ENCODE measurements at regions not wholly inside any gene's neighbourhood (a gene's known extent, or its start where the extent isn't known, plus 50 kb on each side); places are given as distances from the start of the nearest gene placed in this dataset.

DNA sequence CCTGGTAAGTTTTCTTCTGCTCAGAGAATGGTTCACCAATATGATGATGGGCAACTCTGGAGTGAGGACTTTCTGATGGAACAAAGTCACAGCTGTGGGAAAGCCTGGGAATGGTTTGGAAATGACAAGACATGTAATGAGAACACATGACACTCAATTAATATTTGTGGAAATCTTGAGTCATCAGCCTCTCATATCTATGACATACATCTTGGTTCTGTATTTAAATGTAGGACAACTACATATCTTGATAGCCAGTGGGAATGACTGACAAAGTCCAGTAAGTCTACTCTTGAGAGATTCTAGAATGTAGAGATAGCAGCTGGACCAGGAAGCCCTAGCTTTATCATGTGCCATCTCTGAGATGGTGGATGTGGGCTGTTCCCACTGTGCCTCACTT lies 85.5 kb downstream of the PALM2AKAP2 start:
- no peak for TF ChIP-seq ZNF274 (IDR thresholded peaks at IDR 0.05; ENCODE audit: low read depth, low read length)
- H3K4me3 ChIP-seq (ENCODE audit: low read length): no peak overlapping the region

DNA sequence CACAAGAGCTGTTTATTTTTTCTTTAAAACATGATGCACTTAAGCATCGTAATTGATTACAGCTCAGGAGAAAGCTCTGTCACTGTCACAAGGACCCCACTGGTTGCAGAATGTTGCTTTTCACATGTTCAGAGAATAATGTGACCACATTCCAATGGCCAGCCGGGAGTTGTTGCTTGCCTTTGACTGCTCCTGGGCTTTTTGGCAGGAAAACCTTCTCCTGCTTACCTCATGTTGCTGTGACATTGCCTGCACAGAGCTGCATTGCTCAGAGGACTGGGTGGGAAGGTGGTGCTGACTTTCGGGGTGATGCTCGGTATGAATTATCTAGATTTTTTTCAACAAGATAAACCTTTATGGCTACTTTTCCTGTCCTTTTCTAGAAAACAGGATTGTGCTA lies 88.2 kb downstream of the PALM2AKAP2 start:
- TF ChIP-seq ZNF274 (IDR thresholded peaks at IDR 0.05; ENCODE audit: low read depth, low read length): no peak
- no peak overlapping the region for H3K4me3 ChIP-seq (ENCODE audit: low read length)

DNA sequence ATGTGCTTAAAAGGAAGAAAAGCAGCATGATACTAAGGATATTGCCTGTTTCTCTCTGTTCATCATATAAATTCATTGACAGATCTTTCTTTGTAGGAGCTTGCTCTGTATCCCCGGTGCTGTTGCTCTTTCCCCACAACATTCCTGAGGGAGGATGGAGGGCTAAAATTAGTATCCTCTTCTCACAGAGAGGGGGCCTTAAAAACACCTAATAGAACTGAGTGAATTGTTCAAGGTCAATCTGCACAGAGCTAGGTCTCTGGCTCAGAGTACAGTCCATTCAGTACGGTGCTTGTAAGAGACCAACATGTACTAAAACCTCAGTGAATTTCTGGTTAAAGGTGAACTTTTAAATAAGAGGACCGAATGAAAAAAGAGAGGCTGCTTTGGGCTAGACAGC lies 88.7 kb downstream of the PALM2AKAP2 start:
- no peak overlapping the region for H3K4me3 ChIP-seq (ENCODE audit: low read length)
- no peak for TF ChIP-seq ZNF274 (IDR thresholded peaks at IDR 0.05; ENCODE audit: low read depth, low read length)

DNA sequence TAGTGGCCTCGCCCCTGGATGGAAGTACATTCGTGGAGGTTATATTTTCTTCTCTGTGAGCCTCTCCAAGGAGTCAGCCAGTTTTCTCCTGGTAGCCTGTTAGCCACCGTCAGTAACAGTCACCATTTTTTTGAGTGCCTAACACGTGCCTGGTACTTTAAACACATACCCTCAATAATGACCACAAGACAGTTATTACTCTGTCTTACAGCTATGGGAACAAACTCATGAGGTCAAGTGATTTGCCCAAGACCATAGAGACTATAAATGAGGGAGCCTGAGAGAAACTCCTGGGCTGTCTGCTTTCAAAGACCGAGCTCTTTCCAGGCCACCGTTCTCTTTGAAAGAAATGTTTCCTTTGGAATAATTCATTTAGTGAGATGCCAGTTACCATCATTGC lies 90.4 kb downstream of the PALM2AKAP2 start:
- H3K4me3 ChIP-seq (ENCODE audit: low read length): no peak overlapping the region
- TF ChIP-seq ZNF274 (IDR thresholded peaks at IDR 0.05; ENCODE audit: low read depth, low read length): no peak

DNA sequence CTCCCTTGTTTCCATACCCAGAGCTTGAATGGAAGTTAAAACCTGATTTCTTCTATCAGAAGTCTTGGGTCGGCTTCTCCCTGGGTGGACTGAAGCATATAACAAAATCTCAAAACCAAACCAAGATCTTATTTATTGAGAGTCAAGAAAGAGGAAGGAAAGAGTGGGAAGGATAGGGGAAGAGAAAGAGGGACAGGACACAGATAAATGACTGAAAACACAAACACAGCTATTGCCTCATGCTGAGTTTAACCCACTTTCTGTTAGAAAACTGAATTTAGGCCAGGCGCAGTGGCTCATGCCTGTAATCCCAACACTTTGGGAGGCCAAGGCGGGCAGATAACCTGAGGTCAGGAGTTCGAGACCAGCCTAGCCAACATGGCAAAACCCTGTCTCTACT lies 92.9 kb downstream of the PALM2AKAP2 start:
- no peak for TF ChIP-seq ZNF274 (IDR thresholded peaks at IDR 0.05; ENCODE audit: low read depth, low read length)
- H3K4me3 ChIP-seq (ENCODE audit: low read length): no peak overlapping the region

DNA sequence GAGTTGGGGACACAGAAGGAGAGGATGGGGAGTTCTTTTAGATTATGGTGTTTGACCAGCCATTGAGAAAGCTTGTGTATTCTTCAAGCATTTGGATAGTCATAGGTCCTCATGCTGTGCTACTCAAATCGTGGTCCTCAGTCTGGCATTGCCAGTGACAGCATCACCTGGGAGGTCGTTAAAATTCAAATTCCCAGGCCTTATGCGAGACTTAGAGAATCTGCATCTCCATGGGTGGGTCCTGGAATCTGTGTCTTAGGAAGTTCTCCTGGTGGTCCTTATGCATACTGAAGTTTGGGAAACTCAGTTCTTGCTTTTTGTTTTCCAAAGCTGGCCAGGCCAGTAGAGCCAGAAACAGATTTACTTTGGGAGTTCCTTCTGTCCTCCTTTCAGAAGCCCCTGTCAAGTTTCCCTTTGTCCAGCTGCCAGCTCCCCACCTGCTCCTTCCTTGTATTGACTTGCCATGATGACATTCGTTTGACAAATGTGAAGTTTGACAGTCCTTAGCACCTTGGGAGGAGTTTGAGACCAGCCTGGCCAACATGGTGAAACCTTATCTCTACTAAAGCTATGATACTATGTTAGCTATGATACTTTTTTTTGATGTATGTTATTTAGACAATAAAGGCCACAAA lies 95.6 kb downstream of the PALM2AKAP2 start:
- no peak overlapping the region for H3K4me3 ChIP-seq (ENCODE audit: low read length)
- no peak for TF ChIP-seq ZNF274 (IDR thresholded peaks at IDR 0.05; ENCODE audit: low read depth, low read length)

DNA sequence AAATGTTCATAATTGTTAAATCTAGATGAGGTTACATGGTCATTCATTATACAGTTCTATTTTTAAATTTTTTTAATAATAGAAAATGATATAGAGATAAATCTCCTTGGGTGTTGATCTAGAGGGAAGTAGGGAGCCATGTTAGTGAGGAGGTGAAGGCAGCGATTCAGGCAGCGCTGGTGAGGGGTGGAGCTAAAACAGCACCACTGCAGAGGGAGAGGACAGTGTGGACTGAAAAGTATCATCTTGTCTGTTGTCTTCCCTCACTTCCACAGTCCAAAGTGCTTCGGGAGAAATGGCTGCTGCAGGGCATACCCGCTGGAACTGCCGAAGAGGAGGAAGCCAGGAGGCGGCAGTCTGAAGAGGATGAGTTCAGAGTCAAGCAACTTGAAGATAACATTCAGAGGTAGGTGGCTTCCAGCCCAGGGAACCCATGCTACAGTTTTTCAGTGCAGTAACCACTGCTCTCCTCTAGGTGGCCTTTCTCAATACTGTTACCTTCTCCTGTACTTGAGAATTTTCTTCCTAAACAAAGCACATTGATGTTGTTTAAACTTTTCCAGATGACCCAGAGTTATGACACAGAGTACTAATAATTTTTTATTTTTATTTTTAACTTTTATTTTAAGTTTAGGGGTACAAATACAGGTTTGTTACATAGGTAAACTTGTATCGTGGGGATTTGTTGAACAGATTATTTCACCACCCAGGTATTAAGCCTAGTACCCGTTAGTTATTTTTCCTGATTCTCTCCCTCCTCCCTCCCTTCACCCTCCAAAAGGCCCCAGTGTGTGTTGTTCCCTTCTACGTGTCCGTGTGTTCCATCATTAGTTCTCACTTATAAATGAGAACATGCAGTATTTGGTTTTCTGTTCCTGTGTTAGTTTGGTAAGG lies 100.5 kb downstream of the PALM2AKAP2 start:
- no peak for TF ChIP-seq ZNF274 (IDR thresholded peaks at IDR 0.05; ENCODE audit: low read depth, low read length)
- H3K4me3 ChIP-seq (ENCODE audit: low read length): no peak overlapping the region

DNA sequence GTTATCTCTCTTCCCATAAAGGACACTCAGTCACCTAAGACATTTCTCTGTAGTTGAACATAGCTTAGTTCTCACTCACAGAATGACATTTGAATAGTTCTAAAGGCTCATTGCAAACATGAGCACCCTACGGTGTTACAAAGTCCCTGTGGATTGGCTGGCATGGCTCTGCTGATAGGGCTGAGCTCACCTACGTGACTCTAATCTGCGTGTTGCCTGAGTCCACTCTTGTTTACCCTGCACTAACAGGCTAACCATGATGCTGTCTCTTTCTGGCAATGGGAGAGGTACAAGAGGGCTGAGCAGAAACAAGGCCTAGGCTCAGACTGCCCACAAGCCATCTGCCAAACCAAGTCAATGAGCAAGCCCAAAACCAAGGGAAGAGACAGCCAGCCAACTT lies 103.6 kb downstream of the PALM2AKAP2 start:
- H3K4me3 ChIP-seq (ENCODE audit: low read length): no peak overlapping the region
- TF ChIP-seq ZNF274 (IDR thresholded peaks at IDR 0.05; ENCODE audit: low read depth, low read length): no peak

DNA sequence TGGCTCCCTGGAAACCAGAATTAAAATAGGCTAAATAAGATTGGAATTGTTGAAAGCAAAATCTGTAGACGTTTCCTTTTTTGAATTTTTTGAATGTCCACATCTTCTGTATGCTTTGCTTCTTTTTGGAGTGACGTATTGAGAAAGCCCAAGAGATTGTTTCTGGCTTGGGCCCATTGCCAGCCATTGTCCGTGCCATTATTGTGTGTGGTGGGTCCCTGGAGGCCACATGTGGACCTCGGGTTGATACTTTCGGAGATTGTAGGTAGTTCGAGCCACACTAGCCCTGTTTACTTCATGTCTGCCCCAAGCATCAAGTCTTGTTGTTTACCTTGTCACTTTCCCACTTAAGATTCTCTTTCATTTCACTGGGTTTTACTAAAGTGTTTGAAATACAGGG lies 106.0 kb downstream of the PALM2AKAP2 start:
- TF ChIP-seq ZNF274 (IDR thresholded peaks at IDR 0.05; ENCODE audit: low read depth, low read length): no peak
- no peak overlapping the region for H3K4me3 ChIP-seq (ENCODE audit: low read length)

DNA sequence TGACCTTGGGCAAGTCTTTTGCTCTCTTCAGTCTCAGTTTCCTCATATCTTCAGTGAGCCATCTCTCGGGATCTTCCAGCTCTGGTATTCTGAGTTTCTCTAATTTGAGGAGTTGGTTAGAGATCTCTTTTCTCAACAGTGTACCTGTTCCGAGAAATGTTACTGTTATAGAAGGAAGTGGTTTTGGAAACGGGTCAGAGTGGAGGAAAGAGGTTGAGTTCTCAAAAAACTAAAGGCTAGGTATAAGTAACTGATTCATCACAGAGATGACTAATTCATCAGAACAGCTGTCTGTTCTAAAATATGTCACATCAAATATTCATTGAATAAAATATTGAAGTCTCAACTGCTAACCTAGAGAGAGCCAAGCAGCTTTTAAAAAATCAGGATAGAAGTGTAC lies 106.6 kb downstream of the PALM2AKAP2 start:
- no peak for TF ChIP-seq ZNF274 (IDR thresholded peaks at IDR 0.05; ENCODE audit: low read depth, low read length)
- H3K4me3 ChIP-seq (ENCODE audit: low read length): no peak overlapping the region

DNA sequence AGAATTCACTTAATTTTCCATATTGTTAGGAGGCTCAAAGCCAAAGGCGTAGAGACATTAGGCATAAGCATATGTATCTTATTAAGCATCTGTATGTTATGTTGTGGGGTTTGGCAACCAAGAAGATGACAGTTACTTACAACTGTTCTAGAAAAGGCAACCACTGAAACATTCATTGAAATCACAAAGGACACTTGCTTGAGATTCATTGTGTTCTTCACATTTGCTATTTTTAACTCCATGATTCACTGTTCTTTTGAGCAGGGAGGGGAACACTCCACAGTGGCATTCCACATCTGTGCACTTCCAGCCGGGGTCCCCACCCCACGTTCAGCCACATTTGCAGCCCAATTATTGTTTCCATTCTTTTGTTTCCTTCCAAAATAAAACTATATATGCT lies 107.1 kb downstream of the PALM2AKAP2 start:
- TF ChIP-seq ZNF274 (IDR thresholded peaks at IDR 0.05; ENCODE audit: low read depth, low read length): no peak
- no peak overlapping the region for H3K4me3 ChIP-seq (ENCODE audit: low read length)

DNA sequence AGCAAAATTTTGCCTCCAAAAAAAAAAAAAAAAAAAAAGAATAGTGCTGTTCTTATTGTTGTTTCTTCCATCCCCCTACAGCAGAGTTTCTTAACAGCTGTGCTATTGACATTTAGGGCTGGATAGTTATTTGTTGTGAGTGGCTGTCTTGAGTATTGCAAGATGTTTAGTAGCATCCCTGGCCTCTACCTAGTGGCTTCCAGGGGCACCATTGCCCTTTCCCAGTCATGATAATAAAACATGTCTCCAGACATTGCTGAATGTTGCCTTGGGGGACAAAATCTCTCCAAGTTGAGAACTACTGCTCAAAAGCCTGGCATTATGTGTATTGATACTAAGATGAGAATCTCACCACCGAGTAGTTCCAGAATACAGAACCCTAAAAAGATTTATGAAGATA lies 108.7 kb downstream of the PALM2AKAP2 start:
- TF ChIP-seq ZNF274 (IDR thresholded peaks at IDR 0.05; ENCODE audit: low read depth, low read length): no peak

DNA sequence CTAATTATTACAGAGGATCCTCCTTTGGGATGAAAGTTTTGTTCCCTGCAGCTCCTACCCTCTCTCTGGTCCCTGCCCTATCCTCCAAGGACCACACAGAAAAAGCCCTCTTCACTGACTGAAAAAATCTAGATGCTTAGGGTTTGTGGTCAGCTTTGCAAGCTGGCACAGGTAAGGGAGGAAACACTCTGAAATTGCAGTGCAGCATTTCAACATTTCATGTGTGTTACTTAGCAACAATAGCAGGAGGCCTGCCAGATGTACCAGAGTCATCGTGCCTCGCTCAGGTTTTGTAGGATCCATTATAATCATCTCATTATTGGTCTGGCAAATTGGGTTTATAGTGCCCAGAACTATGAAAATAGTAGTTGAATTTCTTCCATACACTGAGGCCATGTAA lies 109.5 kb downstream of the PALM2AKAP2 start:
- no peak overlapping the region for H3K4me3 ChIP-seq (ENCODE audit: low read length)
- TF ChIP-seq ZNF274 (IDR thresholded peaks at IDR 0.05; ENCODE audit: low read depth, low read length): no peak

More for the DNA sequence above, 108.7 kb downstream of the PALM2AKAP2 start:
- H3K4me3 ChIP-seq (ENCODE audit: low read length): no peak overlapping the region

DNA sequence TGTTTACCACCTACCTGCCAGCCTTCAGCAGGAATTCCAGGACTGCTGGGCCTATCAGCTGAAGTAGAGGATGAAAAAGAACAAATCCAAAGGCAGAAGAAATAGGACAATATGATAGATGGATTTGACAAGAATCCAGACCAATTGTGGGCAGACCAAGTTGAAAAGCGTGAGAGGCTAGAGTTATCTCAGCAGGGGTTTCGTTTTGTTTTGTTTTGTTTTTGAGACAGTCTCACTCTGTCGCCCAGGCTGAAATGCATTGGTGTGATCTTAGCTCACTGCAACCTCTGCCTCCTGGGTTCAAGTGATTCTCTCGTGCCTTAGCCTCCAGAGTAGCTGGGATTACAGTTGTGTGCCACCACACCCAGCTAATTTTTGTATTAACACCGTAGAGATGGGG lies 113.2 kb downstream of the PALM2AKAP2 start:
- no peak for TF ChIP-seq ZNF274 (IDR thresholded peaks at IDR 0.05; ENCODE audit: low read depth, low read length)
- H3K4me3 ChIP-seq (ENCODE audit: low read length): no peak overlapping the region

DNA sequence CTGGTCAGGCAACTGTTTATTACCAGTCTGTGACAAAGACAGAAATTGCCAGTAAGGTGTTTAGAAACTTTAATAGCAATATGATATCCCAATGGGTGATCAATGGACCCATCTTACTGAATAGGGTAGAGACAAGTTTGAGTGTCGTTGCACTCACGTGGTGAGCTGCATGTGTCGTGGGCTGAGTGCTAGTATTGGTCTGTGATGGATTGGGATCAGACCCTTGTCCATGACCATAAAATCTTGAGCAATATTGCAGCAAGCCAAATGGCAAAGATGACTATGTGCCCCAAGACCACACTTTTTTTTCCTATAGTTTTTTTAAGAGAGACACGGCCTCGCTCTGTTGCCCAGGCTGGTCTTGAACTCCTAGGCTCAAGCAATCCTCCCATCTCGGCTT lies 114.5 kb downstream of the PALM2AKAP2 start:
- H3K4me3 ChIP-seq (ENCODE audit: low read length): no peak overlapping the region
- TF ChIP-seq ZNF274 (IDR thresholded peaks at IDR 0.05; ENCODE audit: low read depth, low read length): no peak

Measured in GM08714 (cell line).